Upper lobe of left lung (tissue), 4 donors: ENCODE measurements at regions not wholly inside any gene's neighbourhood (a gene's known extent, or its start where the extent isn't known, plus 50 kb on each side); places are given as distances from the start of the nearest gene placed in this dataset.

Experiments
- CTCF ChIP-seq, 6 experiments: fragments of 450-650 bp in 4 of 6; fragments of 200-600 bp in 2 of 6; sonication (generic) in 2 of 6; IDR thresholded peaks; one replicate each; pipeline ENCODE4 v1.5.1; 2016 to 2019; ENCODE audit warnings: antibody characterized with exemption in 6 of 6
- EP300 ChIP-seq, 4 donors: sonication (generic); formaldehyde crosslinking; IDR thresholded peaks; one replicate each; pipeline ENCODE4 v1.5.1; 2017; ENCODE audit warnings: antibody characterized with exemption in 4 of 4, control low read depth in 2 of 4
- POLR2A ChIP-seq, 4 donors: fragments of 450-650 bp; IDR thresholded peaks; one replicate each; pipeline ENCODE4 v1.5.1; 2016 to 2017; ENCODE audit warnings: antibody characterized with exemption in 4 of 4, mild to moderate bottlenecking in 2 of 4
- POLR2AphosphoS5 ChIP-seq, 2 donors: sonication (generic); formaldehyde crosslinking; IDR thresholded peaks; one replicate each; pipeline ENCODE4 v1.5.1; 2017; ENCODE audit warnings: antibody characterized with exemption in 2 of 2

DNA sequence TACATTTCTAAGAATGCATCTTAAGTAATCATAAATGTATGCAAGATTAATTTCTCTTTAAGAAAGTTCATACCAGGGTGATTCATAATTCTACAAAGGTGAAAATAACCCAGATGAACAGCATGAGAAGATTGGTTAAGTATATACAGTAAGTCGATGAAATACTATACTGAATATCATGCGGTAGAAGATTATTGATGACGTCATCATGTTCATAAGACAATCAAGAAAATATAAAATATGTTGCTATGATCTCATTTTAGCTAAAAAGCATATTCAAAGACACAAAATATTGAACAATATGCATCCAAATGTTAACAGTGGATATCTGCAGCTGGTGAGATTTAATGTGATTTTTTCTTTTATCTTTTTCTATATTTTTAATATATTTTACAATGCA lies 312.0 kb upstream of the FGF13 start:
- TF ChIP-seq POLR2A (IDR thresholded peaks at IDR 0.05) (no peak), CTCF (IDR thresholded peaks at IDR 0.05) (no peak), EP300 (IDR thresholded peaks at IDR 0.05) (no peak), POLR2AphosphoS5 (IDR thresholded peaks at IDR 0.05) (no peak)
